GM19324 (cell line): ENCODE measurements at regions not wholly inside any gene's neighbourhood (a gene's known extent, or its start where the extent isn't known, plus 50 kb on each side); places are given as distances from the start of the nearest gene placed in this dataset.

Experiments
- ATAC-seq: cut with Tn5 transposase; IDR thresholded peaks from one replicate; pipeline ENCODE4 v1.9.1; 2021; ENCODE audit warnings: mild to moderate bottlenecking, moderate library complexity; ENCODE audit not compliant: unreplicated experiment, low FRiP score

DNA sequence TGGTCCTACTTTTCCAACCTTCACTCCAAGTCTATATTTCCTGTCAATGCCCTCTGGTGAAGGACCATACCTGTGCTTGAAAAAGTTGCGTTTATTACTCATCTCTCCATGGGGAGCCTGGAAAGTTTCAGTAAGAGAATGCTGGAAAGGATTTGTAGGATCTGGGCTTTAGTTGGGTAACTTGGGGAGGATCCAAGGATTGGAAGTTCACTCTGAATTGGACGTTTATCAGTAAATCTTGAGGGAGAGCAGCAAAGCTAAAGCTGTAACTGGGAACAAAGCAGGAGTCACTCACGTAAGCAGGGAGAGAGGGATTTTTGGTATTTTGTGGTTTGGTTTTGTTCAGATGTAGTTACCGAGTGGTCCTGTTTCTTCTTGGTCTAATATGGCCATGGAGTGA, 51.4 kb upstream of the NPVF start:
- no peak for ATAC-seq

DNA sequence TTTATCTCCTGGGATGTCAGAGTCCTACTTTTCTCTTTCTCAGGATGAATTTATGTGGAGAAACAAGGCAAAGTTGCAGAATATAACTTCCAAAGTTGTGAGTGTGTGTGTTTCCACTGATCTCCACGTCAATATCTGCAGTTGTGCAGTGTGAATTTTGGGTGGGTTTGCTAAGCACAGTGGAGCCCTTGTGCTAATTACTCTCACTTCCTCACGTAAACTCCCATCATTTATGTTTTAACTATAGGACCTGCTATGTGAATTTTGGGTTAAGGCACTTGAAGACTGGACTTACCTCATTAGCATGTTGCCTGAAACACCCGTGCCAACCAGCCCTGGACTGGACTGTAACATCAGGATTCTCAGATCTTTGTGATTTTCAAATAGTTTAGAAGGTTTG, 51.9 kb upstream of the NPVF start:
- no peak for ATAC-seq

DNA sequence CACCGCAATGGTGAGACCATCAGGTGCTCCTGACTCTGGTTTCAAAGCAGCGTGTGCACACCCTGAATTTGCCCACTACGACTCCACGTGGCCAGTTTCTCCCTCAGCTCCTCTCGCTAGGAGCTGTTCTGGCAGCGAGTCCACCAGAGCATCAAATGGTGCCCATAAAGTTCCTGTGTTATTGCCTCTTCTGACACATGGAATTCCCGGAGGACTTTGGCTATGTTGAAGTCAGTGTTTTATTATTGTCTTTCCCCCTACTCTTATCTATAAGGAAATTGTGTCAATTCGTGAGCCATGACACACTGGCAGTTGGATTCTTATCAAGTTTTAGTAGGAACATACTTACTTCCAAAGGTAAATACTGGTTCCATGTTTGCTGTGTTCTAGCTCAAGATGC, 53.9 kb upstream of the NPVF start:
- no peak for ATAC-seq

DNA sequence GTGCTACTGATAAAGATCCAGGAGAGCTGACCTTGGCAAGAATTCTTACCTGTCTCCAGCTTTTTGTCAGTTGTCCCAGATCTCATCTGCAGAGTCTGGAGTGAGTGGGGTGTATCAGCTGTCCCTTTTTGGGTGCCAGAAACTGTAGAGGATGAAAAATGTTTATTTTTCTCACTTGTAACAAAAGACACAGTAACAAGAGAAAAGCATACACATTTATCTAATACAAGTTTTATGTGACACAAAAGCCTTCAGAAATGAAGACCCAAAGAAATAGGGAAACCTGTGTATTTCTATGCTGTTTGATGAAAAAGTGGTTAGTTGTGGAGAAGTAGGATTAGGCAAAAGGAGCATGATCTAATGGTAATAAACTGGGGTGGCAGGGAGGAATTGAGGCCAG, 58.5 kb upstream of the NPVF start:
- no peak for ATAC-seq

DNA sequence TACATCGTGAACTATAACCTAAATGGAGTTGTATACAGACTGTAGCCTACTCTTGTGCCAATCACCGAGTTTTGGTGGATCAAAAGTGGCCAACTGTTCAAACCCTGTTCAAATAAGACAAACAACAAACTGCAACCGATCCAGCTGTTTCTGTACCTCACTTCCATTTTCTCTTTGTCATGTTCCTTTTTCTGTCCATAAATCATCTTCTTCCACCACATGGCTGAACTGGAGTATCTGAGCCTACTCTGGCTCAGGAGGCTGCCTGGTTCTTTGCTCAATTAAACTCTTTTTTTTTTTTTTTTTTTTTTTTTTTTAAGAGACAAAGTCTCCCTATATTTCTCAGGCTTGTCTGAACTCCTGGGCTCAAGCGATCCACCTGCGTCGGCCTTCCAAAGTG, 59.0 kb upstream of the NPVF start:
- ATAC-seq = no peak

DNA sequence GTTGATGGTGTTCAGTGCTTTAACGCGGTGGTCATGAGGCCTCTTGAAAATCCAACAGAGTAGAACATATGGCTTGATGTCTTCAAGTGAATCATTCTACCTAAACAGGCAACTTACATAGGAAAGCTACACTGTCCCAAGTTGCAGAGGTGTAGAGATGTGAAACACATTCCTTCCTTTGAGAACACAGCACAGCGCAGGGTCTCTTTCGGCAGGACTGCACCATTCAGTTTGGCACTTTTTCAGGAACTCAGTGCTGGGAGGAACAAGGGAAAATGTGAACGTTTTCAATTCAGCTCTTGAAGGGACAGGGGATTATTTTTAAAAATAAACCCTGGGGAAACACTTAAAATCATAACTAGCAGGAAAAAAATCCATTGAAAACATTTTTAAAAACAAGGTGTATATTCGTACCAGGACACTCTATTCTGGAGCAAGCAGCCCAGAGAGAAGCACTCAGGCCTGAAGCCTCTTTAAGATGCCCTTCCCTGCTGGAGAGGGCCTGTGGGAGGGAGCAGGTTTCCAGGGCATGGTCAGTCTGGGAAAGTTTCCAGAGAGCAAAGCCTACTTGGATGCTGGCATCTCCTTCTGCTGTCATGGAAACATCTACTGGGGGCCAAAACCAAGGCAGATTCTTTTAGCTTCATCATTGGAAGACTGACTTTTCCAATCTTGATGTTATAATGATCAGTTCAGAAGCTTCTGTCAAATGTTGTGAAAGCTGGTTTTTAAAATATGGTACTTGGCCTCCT, 60.4 kb upstream of the NPVF start:
- ATAC-seq = no peak

DNA sequence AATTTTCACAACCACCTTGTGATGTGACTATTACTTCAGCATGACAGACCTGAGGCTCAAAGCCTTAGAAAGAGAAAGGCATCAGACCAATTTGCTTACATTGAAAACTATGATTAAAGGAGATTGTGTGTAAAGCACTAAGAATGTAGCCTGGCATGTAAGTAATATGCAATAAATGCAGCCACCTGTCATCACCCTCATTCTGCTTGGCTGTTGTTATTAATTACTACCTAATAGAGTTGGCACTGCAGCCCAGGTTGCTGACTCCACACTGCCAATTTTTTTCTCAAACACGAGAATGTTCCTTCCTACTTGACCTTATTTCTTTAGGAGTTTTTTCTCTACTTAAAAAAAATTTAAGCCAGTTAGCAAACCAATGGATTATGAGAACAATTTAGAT, 61.2 kb upstream of the NPVF start:
- no peak for ATAC-seq

DNA sequence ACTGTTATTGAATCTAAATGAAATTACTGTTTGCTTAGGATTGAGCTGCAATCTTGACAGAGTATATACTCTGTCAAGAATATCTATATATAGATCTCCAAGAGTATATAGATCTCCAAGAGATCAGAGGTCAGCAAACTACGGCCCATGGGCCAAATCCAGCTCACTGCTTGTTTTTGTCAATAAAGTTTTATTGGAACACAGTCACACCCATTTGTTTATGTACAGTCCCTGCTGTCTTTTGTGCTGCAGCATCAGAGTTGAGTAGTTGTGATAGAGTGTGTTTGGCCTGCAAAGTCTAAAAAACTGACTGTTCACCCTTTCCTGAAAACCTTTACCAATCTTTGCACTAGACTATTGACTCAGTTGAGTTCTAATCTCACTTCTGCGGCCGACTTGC, 66.3 kb upstream of the NPVF start:
- no peak for ATAC-seq

DNA sequence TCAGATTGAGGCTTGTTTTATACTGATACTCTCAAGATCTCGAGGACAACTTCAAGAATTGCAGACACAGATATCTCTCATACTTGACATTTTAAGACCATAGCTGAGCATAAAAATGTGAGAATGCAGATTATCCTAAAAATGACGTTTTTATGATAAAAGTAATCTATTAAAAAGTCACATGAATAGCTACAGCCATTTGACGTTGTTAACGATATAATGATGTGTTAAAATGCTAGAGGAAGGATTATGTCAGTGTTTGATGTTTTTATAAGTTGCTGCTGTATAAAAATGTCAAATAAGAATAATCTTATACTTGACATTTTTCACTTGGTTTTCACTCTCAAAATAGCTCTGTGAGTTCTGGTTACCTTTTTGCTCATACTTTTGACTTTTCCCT, 67.1 kb upstream of the NPVF start:
- no peak for ATAC-seq

DNA sequence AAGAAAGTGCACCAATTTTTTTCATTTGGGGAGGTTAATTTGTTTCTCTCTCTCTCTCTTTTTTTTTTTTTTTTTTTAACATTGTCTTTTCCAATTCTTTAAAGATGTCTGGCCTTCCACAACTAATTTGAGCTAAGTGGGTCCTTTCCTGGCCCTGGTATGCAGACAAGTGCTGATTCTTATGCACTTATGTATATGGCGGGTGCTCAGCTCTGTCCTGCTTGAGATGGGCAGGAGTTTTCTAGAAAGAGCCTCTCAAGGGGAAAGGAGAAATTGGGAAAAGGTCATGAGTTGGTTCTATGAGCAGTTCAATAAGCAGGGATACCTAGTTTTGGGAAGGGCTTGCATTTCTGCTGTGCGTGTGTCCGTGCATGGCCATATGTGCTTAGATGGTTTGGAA, 67.8 kb upstream of the NPVF start:
- ATAC-seq = no peak

DNA sequence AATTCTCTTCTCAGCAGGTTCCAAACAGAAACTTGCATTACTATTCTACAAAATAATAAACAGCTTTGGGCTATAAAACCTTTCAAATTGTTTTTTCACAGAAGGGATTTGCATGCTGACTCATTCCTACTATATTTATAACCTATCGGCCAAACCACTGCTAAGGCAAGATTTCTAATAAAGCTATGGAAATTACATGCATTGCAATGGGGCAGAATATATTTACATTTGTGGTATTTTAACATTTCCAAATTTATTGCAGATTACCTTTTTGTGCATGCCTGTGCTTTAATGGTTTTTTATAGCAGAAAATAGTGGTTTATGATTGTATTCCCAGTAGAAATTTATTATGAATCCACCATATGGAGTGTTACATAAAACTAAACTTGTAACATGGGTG, 69.0 kb upstream of the NPVF start:
- ATAC-seq = no peak

DNA sequence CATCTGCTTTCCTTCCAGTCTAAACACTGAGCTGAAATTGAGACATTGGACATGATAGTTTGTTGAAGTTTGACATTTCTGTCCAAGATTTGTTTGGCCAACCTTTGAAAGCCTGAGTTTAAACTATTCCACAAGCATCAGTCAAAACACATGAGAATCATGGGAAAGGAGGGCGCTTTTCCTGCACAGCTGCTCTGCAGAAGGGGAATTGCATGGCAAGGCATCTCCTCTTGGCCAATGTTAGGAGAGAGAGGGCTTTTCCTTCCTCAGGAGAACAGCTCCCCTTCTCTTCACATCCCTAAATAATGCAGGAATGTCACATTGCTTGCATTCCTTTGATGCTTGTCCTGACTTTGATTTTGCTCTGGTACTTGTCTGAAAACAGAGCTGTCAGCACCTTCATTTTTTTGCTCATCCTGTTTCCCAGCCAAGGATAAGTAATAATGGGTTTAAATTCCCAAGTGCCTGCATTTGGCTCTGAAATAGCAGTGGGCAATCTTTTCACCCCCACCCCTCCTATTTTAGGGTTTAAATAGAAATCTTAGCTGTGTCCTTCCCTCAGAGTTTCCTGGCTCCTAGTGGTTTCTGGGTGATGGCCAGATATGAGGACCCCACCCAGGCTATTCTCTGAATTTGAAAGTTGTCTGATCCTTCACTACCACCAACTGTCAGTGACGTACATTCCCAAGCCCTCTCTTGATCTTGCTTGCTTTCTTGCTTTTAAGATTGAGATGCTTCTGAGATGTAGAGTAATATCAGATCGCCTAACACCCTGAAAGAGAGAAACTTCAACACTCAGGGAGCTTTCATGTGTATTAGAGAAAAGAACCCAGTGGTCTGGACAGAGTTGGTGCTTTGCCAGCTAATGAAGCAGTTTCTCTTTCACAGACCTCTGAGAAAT, 75.2 kb upstream of the NPVF start:
- no peak for ATAC-seq

DNA sequence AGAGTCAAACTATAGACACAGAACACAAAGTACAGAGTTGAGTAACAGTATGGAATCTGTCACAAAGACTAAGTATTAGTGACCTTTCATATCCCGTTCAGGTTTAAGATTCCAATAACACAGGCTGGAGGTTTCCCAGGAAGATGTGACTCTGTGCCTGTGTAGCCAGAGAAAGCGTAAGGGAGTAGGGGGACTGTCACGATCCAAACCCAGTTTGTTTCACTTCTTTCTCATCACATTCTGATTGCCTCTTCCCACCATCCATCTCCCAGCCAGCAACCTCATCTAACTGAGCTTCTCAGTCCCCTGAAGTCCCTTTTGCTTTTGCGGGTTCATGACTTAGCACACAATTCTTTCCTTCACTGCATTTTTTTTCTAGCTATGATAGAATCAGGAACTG, 76.4 kb upstream of the NPVF start:
- ATAC-seq = no peak

DNA sequence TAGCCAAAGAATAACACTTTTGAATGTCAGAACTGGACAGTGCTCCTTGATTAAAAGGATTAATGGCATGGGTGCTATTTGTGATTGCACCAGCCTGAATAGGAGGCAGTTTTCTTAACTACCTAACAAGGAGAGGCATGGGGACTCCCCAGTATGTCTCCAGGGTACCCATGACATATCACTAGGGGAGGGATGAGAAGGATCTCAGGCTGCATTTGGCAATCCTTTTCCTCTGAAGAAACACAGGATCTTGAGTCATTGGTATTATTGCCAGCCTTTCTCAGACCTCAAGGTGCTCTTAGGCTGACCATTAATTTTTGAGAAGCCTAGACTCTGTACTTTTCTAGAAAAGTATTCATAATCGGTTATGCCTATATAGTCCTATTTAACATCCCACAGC, 77.5 kb upstream of the NPVF start:
- no peak for ATAC-seq

DNA sequence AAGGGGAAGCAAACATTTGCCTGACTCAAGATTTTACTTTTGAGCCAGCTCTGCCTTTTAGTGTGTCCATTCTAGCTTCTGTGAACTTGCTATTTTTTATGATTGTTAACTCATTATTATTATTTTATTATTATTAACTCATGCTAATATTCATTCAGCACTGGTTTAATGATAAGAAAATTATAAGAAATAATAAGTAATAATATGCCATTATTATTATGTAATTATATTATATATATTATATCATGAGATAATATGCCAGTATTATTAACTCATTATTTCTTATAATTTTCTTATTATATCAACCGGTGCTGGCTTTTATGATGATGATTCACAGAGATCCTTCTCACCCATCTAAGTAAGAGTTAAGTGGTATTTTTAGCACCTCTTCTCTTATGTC, 79.3 kb upstream of the NPVF start:
- ATAC-seq = no peak

DNA sequence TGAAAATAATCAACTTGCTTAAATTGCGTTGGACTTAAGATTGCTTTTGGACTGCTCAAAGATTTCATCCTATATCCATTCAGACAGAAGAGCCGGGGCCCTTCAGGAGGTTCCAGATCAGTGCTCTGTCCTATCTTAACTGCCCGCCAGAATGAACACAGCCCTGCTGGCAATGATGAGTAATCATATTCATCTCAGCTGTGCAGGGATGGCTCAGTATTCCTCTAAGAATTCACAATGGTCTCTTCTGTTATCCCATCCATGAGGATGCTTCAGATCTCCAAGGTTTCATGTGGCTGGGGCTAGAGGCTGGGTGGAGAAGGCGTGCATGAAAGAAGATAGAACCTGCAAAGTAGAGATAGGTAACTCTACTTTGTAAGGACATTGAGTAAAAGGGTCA, 80.0 kb upstream of the NPVF start:
- no peak for ATAC-seq

DNA sequence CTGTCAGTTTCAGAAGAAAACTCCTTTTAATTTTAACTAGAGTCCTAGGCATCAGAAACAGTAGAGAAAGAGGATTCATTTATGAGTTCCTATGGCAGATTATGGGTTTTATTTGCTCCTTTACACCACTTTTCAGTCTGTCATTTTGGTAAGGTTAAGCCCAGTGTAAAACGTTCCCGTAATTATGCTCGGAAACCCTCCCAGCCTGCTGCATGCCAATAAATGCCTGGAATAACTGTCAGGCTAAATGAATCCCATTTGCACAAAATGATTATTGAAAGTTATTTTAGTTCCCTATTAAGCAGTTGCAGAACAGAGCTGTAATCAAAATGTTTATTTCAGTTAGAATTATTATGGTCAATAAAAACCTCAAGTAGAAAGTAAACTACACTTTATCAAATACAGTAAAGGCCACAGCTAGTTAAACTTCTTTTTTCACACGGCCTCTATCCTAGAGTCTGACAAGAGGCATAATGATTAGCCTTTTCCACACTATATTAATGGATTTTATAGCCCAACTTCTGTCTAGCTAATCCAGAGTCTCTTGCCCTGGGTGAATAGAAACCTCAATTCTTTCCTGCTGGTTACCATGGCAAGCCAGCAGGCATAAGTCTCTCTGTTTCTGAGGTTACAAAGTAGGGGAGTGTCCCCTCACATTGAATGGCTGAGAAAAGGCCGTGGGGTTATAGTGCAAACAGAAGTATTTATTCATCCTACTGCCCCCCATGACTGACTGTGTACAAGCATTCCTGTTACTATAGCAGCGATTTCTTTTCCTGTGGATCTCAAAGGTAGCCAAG, 80.8 kb upstream of the NPVF start:
- no peak for ATAC-seq

DNA sequence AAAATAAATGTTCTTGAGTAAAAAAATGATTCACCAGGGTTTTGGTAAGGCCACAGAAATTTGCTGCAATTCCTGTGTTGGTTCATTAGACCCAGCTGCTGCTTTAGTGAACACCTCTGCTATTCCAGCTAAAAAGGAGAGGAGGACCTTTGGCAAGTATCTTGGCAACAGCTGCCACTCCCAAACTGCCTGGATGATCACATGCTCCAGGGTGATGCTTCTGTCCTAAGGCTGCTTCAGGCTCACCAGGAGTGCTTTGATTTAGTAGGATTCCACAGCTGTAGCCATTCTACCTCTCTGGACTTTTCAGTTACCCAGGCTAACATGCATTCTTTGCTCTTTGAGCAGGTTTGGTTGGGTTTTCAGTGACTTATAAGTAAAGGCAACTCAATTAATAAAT, 82.6 kb upstream of the NPVF start:
- ATAC-seq = no peak

DNA sequence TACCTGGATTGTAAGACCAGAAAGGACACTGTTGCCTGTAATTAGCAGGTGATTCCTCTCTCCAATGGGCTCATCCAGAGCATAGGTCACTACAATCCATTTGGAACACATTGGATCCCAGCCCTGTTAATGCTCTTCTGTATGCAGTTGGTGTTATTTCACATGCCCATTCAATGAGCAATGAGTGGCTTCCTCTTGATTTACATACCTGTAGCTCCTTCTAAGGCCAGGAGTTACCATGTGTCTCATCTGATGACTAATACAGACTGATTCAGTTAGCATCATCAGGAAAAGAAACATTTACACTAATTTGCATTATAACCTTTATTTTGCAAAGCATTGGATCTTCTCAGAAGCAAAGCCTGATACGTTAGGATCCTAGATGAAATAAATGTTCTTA, 83.1 kb upstream of the NPVF start:
- ATAC-seq = no peak

DNA sequence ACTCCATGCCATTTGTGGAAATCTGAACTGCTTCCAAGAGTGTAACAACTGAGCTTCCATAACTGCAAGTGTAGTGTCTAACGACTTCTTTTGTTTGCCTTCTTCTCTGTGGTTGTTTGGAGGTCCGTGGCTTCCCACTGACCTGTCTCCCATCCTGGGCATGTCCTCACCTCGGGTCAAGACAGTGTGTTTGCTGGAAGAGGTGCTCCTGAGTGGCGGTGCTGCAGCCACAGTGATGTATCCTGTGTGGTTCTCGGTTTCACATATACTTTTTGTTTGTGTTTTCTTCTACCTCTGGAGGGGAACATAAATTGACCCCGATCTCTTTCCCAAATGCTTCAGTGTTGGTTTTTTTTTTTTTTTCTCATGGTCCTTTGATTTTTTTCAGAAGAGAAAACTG, 84.7 kb upstream of the NPVF start:
- ATAC-seq = no peak

DNA sequence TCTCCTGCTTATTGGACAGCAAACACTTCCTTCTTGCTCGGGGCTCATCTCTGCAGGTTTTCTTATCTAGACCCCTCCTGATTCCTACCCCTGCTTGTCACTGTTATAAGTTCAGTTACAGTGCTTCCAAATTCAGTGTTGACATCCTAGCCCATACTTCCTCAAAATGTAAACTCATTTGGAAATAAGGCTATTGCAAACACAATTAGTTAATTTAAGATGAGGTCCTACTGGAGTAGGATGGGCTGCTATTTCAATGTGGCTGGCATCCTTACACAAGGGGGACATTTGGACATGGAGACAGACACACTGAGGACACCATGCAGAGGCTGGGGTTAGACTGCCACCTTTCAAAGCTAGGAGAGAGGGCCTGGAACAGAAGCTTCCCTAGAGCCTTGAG, 85.2 kb upstream of the NPVF start:
- no peak for ATAC-seq
